SK-N-SH (cell line): ENCODE measurements at regions not wholly inside any gene's neighbourhood (a gene's known extent, or its start where the extent isn't known, plus 50 kb on each side); places are given as distances from the start of the nearest gene placed in this dataset.

Source experiments
- EP300 ChIP-seq, 2 experiments: IDR thresholded peaks; 2 replicates each; pipeline versions ENCODE4 v1.4.0 to v1.6.1; 2012; ENCODE audit warnings: borderline replicate concordance in 1 of 2, low read depth in 1 of 2, low read length in 1 of 2
- FOSL2 ChIP-seq: IDR thresholded peaks from 2 replicates; pipeline ENCODE4 v1.4.0; 2012; ENCODE audit warnings: low read depth, mild to moderate bottlenecking, moderate library complexity, borderline replicate concordance
- TF ChIP-seq, protein P1 (sequence below): fragments of 200-600 bp; sonication (generic); IDR thresholded peaks from 2 replicates; pipeline ENCODE4 v1.6.1; 2017; ENCODE audit warnings: antibody characterized with exemption, mild to moderate bottlenecking, moderate library complexity
- TF ChIP-seq, protein P2 (sequence below): IDR thresholded peaks from 2 replicates; pipeline ENCODE4 v1.6.1; 2012; ENCODE audit warnings: mild to moderate bottlenecking, low read depth, low read length, moderate library complexity
- TF ChIP-seq, protein P3 (sequence below): fragments of 150-350 bp; IDR thresholded peaks from 2 replicates; pipeline ENCODE4 v1.6.1; 2016; ENCODE audit warnings: mild to moderate bottlenecking, low read depth, low read length

DNA sequence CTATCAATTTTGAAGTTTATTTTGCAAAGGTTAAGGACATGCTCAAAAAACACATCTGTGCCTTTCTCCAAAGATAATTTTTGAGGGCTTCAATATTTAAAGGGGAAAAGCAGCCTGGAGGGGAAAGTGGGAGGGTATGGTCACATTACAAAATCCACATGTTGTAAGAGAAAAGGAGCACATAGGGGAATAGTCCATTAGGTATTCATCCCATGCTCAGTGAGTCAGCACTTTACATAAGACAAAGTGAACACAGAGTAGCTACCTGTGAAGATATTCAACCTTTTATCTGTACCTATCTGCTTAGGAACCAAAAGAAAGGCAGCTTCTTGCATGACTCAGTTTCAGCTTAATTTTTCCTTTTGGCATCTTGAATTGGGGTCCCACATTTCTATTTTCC is 932.0 kb downstream of the SLITRK6 start:
- TF ChIP-seq, protein P1, sequence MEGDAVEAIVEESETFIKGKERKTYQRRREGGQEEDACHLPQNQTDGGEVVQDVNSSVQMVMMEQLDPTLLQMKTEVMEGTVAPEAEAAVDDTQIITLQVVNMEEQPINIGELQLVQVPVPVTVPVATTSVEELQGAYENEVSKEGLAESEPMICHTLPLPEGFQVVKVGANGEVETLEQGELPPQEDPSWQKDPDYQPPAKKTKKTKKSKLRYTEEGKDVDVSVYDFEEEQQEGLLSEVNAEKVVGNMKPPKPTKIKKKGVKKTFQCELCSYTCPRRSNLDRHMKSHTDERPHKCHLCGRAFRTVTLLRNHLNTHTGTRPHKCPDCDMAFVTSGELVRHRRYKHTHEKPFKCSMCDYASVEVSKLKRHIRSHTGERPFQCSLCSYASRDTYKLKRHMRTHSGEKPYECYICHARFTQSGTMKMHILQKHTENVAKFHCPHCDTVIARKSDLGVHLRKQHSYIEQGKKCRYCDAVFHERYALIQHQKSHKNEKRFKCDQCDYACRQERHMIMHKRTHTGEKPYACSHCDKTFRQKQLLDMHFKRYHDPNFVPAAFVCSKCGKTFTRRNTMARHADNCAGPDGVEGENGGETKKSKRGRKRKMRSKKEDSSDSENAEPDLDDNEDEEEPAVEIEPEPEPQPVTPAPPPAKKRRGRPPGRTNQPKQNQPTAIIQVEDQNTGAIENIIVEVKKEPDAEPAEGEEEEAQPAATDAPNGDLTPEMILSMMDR, result no peak
- TF ChIP-seq FOSL2, result no peak
- no peak for TF ChIP-seq EP300 (IDR thresholded peaks at IDR 0.05; ENCODE audit: borderline replicate concordance in 1 of 2, low read depth in 1 of 2, low read length in 1 of 2)
- TF ChIP-seq, protein P2, sequence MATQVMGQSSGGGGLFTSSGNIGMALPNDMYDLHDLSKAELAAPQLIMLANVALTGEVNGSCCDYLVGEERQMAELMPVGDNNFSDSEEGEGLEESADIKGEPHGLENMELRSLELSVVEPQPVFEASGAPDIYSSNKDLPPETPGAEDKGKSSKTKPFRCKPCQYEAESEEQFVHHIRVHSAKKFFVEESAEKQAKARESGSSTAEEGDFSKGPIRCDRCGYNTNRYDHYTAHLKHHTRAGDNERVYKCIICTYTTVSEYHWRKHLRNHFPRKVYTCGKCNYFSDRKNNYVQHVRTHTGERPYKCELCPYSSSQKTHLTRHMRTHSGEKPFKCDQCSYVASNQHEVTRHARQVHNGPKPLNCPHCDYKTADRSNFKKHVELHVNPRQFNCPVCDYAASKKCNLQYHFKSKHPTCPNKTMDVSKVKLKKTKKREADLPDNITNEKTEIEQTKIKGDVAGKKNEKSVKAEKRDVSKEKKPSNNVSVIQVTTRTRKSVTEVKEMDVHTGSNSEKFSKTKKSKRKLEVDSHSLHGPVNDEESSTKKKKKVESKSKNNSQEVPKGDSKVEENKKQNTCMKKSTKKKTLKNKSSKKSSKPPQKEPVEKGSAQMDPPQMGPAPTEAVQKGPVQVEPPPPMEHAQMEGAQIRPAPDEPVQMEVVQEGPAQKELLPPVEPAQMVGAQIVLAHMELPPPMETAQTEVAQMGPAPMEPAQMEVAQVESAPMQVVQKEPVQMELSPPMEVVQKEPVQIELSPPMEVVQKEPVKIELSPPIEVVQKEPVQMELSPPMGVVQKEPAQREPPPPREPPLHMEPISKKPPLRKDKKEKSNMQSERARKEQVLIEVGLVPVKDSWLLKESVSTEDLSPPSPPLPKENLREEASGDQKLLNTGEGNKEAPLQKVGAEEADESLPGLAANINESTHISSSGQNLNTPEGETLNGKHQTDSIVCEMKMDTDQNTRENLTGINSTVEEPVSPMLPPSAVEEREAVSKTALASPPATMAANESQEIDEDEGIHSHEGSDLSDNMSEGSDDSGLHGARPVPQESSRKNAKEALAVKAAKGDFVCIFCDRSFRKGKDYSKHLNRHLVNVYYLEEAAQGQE, result no peak
- TF ChIP-seq, protein P3, sequence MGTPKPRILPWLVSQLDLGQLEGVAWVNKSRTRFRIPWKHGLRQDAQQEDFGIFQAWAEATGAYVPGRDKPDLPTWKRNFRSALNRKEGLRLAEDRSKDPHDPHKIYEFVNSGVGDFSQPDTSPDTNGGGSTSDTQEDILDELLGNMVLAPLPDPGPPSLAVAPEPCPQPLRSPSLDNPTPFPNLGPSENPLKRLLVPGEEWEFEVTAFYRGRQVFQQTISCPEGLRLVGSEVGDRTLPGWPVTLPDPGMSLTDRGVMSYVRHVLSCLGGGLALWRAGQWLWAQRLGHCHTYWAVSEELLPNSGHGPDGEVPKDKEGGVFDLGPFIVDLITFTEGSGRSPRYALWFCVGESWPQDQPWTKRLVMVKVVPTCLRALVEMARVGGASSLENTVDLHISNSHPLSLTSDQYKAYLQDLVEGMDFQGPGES, result no peak
